Gastrocnemius medialis (tissue), 4 donors: ENCODE measurements at regions not wholly inside any gene's neighbourhood (a gene's known extent, or its start where the extent isn't known, plus 50 kb on each side); places are given as distances from the start of the nearest gene placed in this dataset.

Experiments
- POLR2A ChIP-seq, 2 donors: fragments of 450-650 bp; IDR thresholded peaks; one replicate each; pipeline ENCODE4 v1.6.1; 2017; ENCODE audit warnings: antibody characterized with exemption in 2 of 2, mild to moderate bottlenecking in 2 of 2, moderate library complexity in 2 of 2
- TF ChIP-seq, protein P1 (sequence below), 5 experiments: fragments of 450-650 bp in 3 of 5; fragments of 200-600 bp in 2 of 5; sonication (generic) in 2 of 5; IDR thresholded peaks in 4 of 5; conservative IDR thresholded peaks in 1 of 5; 1 replicate in 4 of 5; 2 replicates in 1 of 5; pipeline ENCODE4 v1.5.1; 2016 to 2019; ENCODE audit warnings: antibody characterized with exemption in 5 of 5, mild to moderate bottlenecking in 3 of 5, moderate library complexity in 3 of 5

DNA sequence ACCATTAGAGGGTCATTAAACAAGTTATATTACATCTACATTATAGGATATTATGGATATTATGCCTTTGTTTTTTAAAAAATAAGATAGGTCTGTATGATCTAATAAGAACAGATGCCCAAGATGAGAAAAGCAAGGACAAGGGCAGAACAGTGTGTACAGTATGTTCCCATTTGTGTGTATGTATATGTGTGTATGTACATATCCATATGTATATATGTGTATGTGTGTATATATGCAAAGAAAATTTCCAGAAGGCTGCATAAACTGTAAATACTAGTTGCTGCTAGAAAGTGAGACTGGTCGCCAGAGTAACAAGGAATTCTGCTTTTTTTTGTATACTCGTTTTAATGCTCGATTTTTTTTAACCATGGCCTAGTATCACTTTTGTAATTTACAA lies 58.1 kb upstream of the GLIS3 start:
- no peak for TF ChIP-seq POLR2A (IDR thresholded peaks at IDR 0.05)
- TF ChIP-seq, protein P1, sequence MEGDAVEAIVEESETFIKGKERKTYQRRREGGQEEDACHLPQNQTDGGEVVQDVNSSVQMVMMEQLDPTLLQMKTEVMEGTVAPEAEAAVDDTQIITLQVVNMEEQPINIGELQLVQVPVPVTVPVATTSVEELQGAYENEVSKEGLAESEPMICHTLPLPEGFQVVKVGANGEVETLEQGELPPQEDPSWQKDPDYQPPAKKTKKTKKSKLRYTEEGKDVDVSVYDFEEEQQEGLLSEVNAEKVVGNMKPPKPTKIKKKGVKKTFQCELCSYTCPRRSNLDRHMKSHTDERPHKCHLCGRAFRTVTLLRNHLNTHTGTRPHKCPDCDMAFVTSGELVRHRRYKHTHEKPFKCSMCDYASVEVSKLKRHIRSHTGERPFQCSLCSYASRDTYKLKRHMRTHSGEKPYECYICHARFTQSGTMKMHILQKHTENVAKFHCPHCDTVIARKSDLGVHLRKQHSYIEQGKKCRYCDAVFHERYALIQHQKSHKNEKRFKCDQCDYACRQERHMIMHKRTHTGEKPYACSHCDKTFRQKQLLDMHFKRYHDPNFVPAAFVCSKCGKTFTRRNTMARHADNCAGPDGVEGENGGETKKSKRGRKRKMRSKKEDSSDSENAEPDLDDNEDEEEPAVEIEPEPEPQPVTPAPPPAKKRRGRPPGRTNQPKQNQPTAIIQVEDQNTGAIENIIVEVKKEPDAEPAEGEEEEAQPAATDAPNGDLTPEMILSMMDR (IDR thresholded peaks at IDR 0.05 in 4 of 5, conservative IDR thresholded peaks at IDR 0.05 in 1 of 5) = no peak
